ENCODE measurements at regions not wholly inside any gene's neighbourhood (a gene's known extent, or its start where the extent isn't known, plus 50 kb on each side); places are given as distances from the start of the nearest gene placed in this dataset.

GRCh38 chr9:734831-735511, 106.5 kb upstream of the DMRT1 start:
- DNase-seq (peak in 4 of 5 donors; percentile 46 to 66 (median 52)), ATAC-seq (peak; percentile 26 to 48 (median 40))
- Histone ChIP-seq H3K27me3 (no peaks in the 10 kb centered on the region), H3K36me3 (peaks cover 0 to 77% (median 54%) of the 10 kb centered on the region in 9 donors), H3K4me3 (no peak overlapping the region), H3K9me3 (no peaks in the 10 kb centered on the region), H3K27ac (peak overlapping the region; percentile 11 to 95 (median 83)), H3K4me1 (peaks cover 8 to 66% (median 41%) of the 10 kb centered on the region in 12 donors)
- TF ChIP-seq POLR2A (IDR thresholded peaks at IDR 0.05) (no peak), CTCF (IDR thresholded peaks at IDR 0.05) (no peak)
- 11 to 13% (median 12%) methylated on average over 9 of the region's 9 CpGs for WGBS, 4 donors
- intact Hi-C loops (cut with DNase I) = loop anchor here in 1 of 10 donors (5.0 kb wide), 1 partner anchor 38 kb away; no protein-coding TSS in a partner anchor

GRCh38 chr9:737400-738120, 103.9 kb upstream of the DMRT1 start:
- peak in 1 of 4 donors; percentile 2 for ATAC-seq
- Histone ChIP-seq H3K27me3 (no peaks in the 10 kb centered on the region), H3K27ac (peak overlapping the region; percentile 69 to 95 (median 88)), H3K4me3 (no peak overlapping the region), H3K4me1 (peaks cover 8 to 74% (median 41%) of the 10 kb centered on the region in 12 donors), H3K9me3 (no peaks in the 10 kb centered on the region), H3K36me3 (peaks cover 0 to 77% (median 56%) of the 10 kb centered on the region in 9 donors)
- 55 to 68% (median 62%) methylated on average over 7 of the region's 7 CpGs for WGBS, 4 donors
- intact Hi-C loops (cut with DNase I) = loop anchor here in 2 of 10 donors (2.0 to 5.0 kb wide), 2 partner anchors 40 to 43 kb away; no protein-coding TSS in a partner anchor
- DNase-seq = no peak
- TF ChIP-seq POLR2A (IDR thresholded peaks at IDR 0.05) = no peak
- TF ChIP-seq CTCF (IDR thresholded peaks at IDR 0.05) = no peak

GRCh38 chr9:738209-738915, 103.1 kb upstream of the DMRT1 start:
- Histone ChIP-seq H3K27me3 (no peaks in the 10 kb centered on the region), H3K27ac (peak overlapping the region; percentile 69 to 95 (median 88)), H3K4me1 (peaks cover 8 to 82% (median 43%) of the 10 kb centered on the region in 12 donors), H3K36me3 (peaks cover 0 to 77% (median 60%) of the 10 kb centered on the region in 9 donors), H3K9me3 (no peaks in the 10 kb centered on the region), H3K4me3 (no peak overlapping the region)
- ATAC-seq (peak; percentile 75 to 92 (median 87)), DNase-seq (peak; percentile 70 to 81 (median 79))
- 43 to 54% (median 50%) methylated on average over 11 to 14 of the region's 14 CpGs for WGBS, 4 donors
- intact Hi-C loops (cut with DNase I) = loop anchor here in 2 of 10 donors (2.0 to 5.0 kb wide), 2 partner anchors 41 to 44 kb away; no protein-coding TSS in a partner anchor
- TF ChIP-seq CTCF (IDR thresholded peaks at IDR 0.05) (no peak), POLR2A (IDR thresholded peaks at IDR 0.05) (peak in 1 of 2 donors; percentile 14)

Data from heart left ventricle (tissue), 16 donors.